ENCODE measurements at regions not wholly inside any gene's neighbourhood (a gene's known extent, or its start where the extent isn't known, plus 50 kb on each side); places are given as distances from the start of the nearest gene placed in this dataset.

DNA sequence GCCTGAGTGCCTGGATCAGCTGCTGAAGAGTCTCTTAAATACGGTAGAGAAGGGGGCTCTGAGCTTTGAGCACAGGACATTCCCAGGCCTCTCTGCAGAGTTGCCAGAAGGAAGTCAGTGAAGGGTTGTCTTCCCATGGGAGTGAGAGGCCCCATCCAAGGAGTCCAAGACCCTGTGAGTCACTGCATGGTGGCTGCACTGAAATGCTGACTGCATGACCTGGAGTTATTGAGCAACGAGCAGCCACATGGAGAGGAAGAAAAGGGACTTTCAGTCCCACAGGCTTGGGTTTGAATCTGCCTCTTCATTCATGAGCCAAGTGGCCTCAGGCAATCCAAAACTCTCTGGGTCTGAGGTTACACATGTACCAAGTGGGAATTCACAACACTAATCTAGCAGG, 69.6 kb upstream of the RASGRF1 start:
- H3K9ac ChIP-seq (ENCODE audit: insufficient read depth, low read length) = no peak overlapping the region
- no peak for TF ChIP-seq EZH2 (IDR thresholded peaks at IDR 0.05; ENCODE audit: low read length, missing control alignments)
- no peak for TF ChIP-seq CTCF (conservative IDR thresholded peaks at IDR 0.05 in 1 of 2, IDR thresholded peaks at IDR 0.05 in 1 of 2; ENCODE audit: low read depth in 1 of 2, low read length in 2 of 2)
- H4K20me1 ChIP-seq (ENCODE audit: control insufficient read depth, extremely low read depth, insufficient read depth, low read length) = no peaks in the 10 kb centered on the region
- no peaks in the 10 kb centered on the region for H3K36me3 ChIP-seq (ENCODE audit: control insufficient read depth, insufficient read depth, low read length)
- no peak overlapping the region for H2AFZ ChIP-seq (ENCODE audit: low read length)
- no peaks in the 10 kb centered on the region for H3K79me2 ChIP-seq (ENCODE audit: control insufficient read depth, insufficient read depth, low read length)
- no peak for DNase-seq (ENCODE audit: low read depth in 2 of 2)
- H3K4me2 ChIP-seq (ENCODE audit: extremely low read depth, insufficient read depth, low read length) = no peak overlapping the region
- H3K4me1 ChIP-seq (ENCODE audit: control insufficient read depth, extremely low read depth, insufficient read depth, low read length) = no peaks in the 10 kb centered on the region
- no peaks in the 10 kb centered on the region for H3K27me3 ChIP-seq (ENCODE audit: control insufficient read depth, insufficient read depth, low read length)
- no peak overlapping the region for H3K27ac ChIP-seq (ENCODE audit: insufficient read depth, low read length)
- no peak overlapping the region for H3K4me3 ChIP-seq (replicated peaks in 1 of 4; ENCODE audit: control extremely low read depth in 1 of 4, insufficient read depth in 1 of 4, low read depth in 3 of 4, low read length in 4 of 4)
- H3K9me3 ChIP-seq (ENCODE audit: control insufficient read depth, insufficient read depth, low read depth, low read length) = no peaks in the 10 kb centered on the region

DNA sequence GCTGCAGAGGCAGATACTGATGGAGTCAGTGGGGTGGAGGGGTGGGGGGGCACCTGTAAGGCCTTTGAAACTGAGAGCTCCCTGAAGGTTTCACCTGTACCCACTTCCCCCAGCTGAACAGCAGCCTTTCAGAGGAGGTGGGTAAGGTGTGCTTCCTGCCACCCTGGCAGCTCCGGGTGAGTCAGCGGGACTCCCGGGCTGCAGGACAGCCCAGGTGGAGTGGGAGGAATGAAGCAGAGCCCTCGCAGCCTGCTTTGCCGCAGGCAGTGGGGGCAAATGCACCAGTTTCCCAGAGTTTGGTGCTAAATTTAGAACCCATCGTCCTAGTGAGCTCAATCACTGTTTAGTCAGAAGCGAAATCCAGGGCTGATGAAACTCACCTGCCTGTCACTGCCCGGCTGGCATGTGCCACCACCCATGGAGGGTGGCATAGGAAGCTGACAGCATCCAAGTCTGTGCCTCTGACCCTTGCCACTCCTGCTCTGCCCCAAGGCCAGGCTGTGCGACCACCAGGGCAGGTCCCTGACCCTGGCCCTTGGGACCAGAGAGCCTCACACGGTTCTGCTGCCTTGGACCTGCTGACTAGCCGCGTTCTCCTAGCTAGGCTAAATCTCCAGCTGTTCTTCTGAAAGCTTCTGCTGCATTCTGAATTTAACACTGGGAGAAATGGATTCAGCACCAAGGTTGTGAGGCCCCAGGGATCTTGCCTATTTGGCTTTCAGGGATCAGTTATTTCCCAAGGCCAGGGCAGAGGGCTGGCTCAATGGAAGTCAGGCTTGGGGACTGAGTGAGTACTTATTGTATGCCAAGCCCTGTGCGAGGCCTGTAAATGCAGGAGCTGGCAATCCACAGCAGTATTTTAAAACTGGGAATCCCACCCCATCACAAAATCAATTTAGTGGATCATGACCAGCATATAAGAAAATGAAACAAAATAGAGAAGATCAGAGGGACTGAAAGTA, 67.3 kb upstream of the RASGRF1 start:
- no peak overlapping the region for H3K9ac ChIP-seq (ENCODE audit: insufficient read depth, low read length)
- no peak overlapping the region for H3K27ac ChIP-seq (ENCODE audit: insufficient read depth, low read length)
- no peaks in the 10 kb centered on the region for H3K36me3 ChIP-seq (ENCODE audit: control insufficient read depth, insufficient read depth, low read length)
- no peak overlapping the region for H3K4me3 ChIP-seq (replicated peaks in 1 of 4; ENCODE audit: control extremely low read depth in 1 of 4, insufficient read depth in 1 of 4, low read depth in 3 of 4, low read length in 4 of 4)
- no peak overlapping the region for H3K4me2 ChIP-seq (ENCODE audit: extremely low read depth, insufficient read depth, low read length)
- TF ChIP-seq EZH2 (IDR thresholded peaks at IDR 0.05; ENCODE audit: low read length, missing control alignments) (no peak), CTCF (conservative IDR thresholded peaks at IDR 0.05 in 1 of 2, IDR thresholded peaks at IDR 0.05 in 1 of 2; ENCODE audit: low read depth in 1 of 2, low read length in 2 of 2) (no peak)
- H4K20me1 ChIP-seq (ENCODE audit: control insufficient read depth, extremely low read depth, insufficient read depth, low read length) = no peaks in the 10 kb centered on the region
- H2AFZ ChIP-seq (ENCODE audit: low read length) = no peak overlapping the region
- no peaks in the 10 kb centered on the region for H3K27me3 ChIP-seq (ENCODE audit: control insufficient read depth, insufficient read depth, low read length)
- no peaks in the 10 kb centered on the region for H3K4me1 ChIP-seq (ENCODE audit: control insufficient read depth, extremely low read depth, insufficient read depth, low read length)
- H3K9me3 ChIP-seq (ENCODE audit: control insufficient read depth, insufficient read depth, low read depth, low read length) = no peaks in the 10 kb centered on the region
- no peaks in the 10 kb centered on the region for H3K79me2 ChIP-seq (ENCODE audit: control insufficient read depth, insufficient read depth, low read length)
- no peak for DNase-seq (ENCODE audit: low read depth in 2 of 2)

- no peak for DNase-seq (ENCODE audit: low read depth in 2 of 2)
- Histone ChIP-seq H3K9me3 (ENCODE audit: control insufficient read depth, insufficient read depth, low read depth, low read length) (no peaks in the 10 kb centered on the region), H3K36me3 (ENCODE audit: control insufficient read depth, insufficient read depth, low read length) (no peaks in the 10 kb centered on the region), H3K27ac (ENCODE audit: insufficient read depth, low read length) (no peak overlapping the region), H3K27me3 (ENCODE audit: control insufficient read depth, insufficient read depth, low read length) (no peaks in the 10 kb centered on the region), H3K4me3 (replicated peaks in 1 of 4; ENCODE audit: control extremely low read depth in 1 of 4, insufficient read depth in 1 of 4, low read depth in 3 of 4, low read length in 4 of 4) (no peak overlapping the region), H4K20me1 (ENCODE audit: control insufficient read depth, extremely low read depth, insufficient read depth, low read length) (no peaks in the 10 kb centered on the region), H3K9ac (ENCODE audit: insufficient read depth, low read length) (no peak overlapping the region), H2AFZ (ENCODE audit: low read length) (no peak overlapping the region), H3K4me1 (ENCODE audit: control insufficient read depth, extremely low read depth, insufficient read depth, low read length) (no peaks in the 10 kb centered on the region), H3K79me2 (ENCODE audit: control insufficient read depth, insufficient read depth, low read length) (no peaks in the 10 kb centered on the region), H3K4me2 (ENCODE audit: extremely low read depth, insufficient read depth, low read length) (no peak overlapping the region)
- TF ChIP-seq EZH2 (IDR thresholded peaks at IDR 0.05; ENCODE audit: low read length, missing control alignments) (no peak), CTCF (conservative IDR thresholded peaks at IDR 0.05 in 1 of 2, IDR thresholded peaks at IDR 0.05 in 1 of 2; ENCODE audit: low read depth in 1 of 2, low read length in 2 of 2) (no peak)
These were observed 66.3 kb upstream of the RASGRF1 start for GRCh38 chr15:79156704-79157375.
